Nephron progenitor cell (in vitro differentiated cells): ENCODE measurements at regions not wholly inside any gene's neighbourhood (a gene's known extent, or its start where the extent isn't known, plus 50 kb on each side); places are given as distances from the start of the nearest gene placed in this dataset.
"Not testable (repeated sequence)": the region's sequence is repeated elsewhere in the genome, so short reads cannot be mapped to it uniquely, and the experiment has no call there.

Source experiments
- DNase-seq: peaks from one replicate; pipeline ENCODE4 v3.0.0; 2021
- H3K27ac Mint-ChIP-seq: 2 replicates; pipeline ENCODE4 v1.8.0; 2021; ENCODE audit warnings: mild to moderate bottlenecking, moderate library complexity, mixed read lengths
- H3K27me3 Mint-ChIP-seq: 2 replicates; pipeline ENCODE4 v1.8.0; 2021; ENCODE audit warnings: mild to moderate bottlenecking, low read depth, mixed read lengths; ENCODE audit not compliant: poor library complexity
- H3K36me3 Mint-ChIP-seq: 2 replicates; pipeline ENCODE4 v1.8.0; 2021; ENCODE audit warnings: low read depth, mixed read lengths
- H3K4me1 Mint-ChIP-seq: 2 replicates; pipeline ENCODE4 v1.8.0; 2021; ENCODE audit warnings: mixed read lengths
- H3K4me3 Mint-ChIP-seq: 2 replicates; pipeline ENCODE4 v1.8.0; 2021; ENCODE audit warnings: mild to moderate bottlenecking, moderate library complexity, mixed read lengths
- H3K9me3 Mint-ChIP-seq: 2 replicates; pipeline ENCODE4 v1.8.0; 2021; ENCODE audit warnings: mild to moderate bottlenecking, moderate library complexity, mixed read lengths
- CTCF ChIP-seq: fragments of 200-600 bp; sonication (generic); IDR thresholded peaks from 2 replicates; pipeline ENCODE4 v1.5.0; 2021; ENCODE audit warnings: antibody characterized with exemption

DNA sequence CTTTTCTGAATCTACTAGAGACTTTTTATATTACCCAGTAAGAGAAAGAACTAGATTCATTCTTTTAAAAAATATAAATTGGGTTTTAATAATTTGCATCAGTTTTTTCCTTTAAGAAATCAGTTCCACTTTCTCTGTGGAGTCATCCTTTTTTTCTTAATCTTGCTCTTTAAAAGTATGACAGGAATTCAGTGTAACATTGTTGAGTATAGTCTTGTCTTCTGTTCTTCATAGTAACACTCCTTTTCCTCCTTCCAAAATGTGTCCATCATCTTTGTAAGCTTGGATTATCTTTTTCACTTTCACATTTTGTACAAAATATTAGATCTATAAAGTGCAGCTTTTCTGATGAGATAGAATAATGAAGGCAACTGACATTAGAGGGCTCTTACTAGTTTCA, 135.4 kb downstream of the HAUS1 start:
- H3K4me3 Mint-ChIP-seq = no peak overlapping the region
- no peak for TF ChIP-seq CTCF
- no peaks in the 10 kb centered on the region for H3K27me3 Mint-ChIP-seq
- H3K36me3 Mint-ChIP-seq = peaks cover 16% of the 10 kb centered on the region
- DNase-seq = no peak
- no peaks in the 10 kb centered on the region for H3K9me3 Mint-ChIP-seq
- H3K27ac Mint-ChIP-seq = no peak overlapping the region
- H3K4me1 Mint-ChIP-seq = no peaks in the 10 kb centered on the region

DNA sequence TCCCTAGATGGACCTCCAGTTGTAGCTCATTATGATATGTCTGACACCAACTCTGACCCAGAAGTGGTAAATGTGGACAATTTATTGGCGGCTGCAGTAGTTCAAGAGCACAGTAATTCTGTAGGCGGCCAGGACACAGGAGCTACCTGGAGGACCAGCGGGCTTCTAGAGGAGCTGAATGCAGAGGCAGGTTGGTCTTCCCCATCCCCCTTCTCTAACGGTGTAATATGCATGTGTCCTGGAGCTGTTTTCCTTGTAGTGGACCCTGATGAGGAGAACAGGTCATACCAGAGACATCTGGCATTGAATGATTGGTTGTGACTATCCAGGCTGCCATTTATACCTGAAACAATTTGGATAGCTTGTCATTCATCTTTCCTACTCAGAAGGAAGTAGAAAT, 135.8 kb downstream of the HAUS1 start:
- H3K36me3 Mint-ChIP-seq = peaks cover 16% of the 10 kb centered on the region
- no peak for DNase-seq
- H3K4me1 Mint-ChIP-seq = no peaks in the 10 kb centered on the region
- H3K27me3 Mint-ChIP-seq = no peaks in the 10 kb centered on the region
- no peak overlapping the region for H3K4me3 Mint-ChIP-seq
- peak overlapping the region; percentile 15 for H3K27ac Mint-ChIP-seq
- no peak for TF ChIP-seq CTCF
- no peaks in the 10 kb centered on the region for H3K9me3 Mint-ChIP-seq

DNA sequence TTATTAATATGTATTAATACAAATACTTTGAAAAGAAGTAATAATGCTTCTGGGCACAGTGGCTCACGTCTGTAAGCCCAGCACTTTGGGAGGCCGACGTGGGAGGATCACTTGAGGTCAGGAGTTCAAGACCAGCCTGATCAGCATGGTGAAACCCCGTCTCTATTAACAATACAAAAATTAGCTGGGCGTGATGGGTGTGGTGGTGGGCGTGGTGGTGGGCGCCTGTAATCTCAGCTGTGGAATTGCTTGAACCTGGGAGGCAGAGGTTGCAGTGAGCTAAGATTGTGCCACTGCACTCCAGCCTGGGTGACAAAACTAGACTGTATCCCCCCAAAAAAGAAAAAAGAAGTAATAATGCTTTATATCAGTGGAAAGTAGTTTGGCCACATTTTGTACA, 137.2 kb downstream of the HAUS1 start:
- DNase-seq, H3K4me3 Mint-ChIP-seq, H3K9me3 Mint-ChIP-seq, H3K4me1 Mint-ChIP-seq, H3K27ac Mint-ChIP-seq, H3K27me3 Mint-ChIP-seq: not testable (repeated sequence)
- peaks cover 14% of the 10 kb centered on the region for H3K36me3 Mint-ChIP-seq

DNA sequence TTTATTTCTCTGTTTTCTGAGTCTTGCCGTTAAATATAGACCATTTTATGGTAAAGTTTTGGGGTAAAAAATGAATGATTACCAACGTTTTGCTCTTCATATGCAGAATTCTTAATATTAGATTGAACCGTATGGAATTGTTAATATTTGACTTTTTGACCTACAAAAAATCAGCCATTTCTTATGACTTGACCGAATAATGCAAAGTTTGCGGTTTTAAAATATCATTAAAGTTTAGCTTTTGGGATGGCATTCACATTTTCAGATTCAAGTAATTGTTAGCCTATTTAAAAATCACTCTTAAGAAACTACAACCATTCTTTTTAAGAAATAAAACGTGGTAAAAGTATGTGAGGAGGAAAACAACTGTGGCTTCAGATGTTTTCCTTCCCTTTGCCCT, 138.0 kb downstream of the HAUS1 start:
- no peak overlapping the region for H3K4me3 Mint-ChIP-seq
- no peak overlapping the region for H3K27ac Mint-ChIP-seq
- H3K9me3 Mint-ChIP-seq = no peaks in the 10 kb centered on the region
- TF ChIP-seq CTCF = no peak
- no peak for DNase-seq
- no peaks in the 10 kb centered on the region for H3K27me3 Mint-ChIP-seq
- no peaks in the 10 kb centered on the region for H3K4me1 Mint-ChIP-seq
- H3K36me3 Mint-ChIP-seq = peaks cover 8% of the 10 kb centered on the region

- H3K4me3 Mint-ChIP-seq = no peak overlapping the region
- H3K27me3 Mint-ChIP-seq = no peaks in the 10 kb centered on the region
- DNase-seq = no peak
- no peaks in the 10 kb centered on the region for H3K4me1 Mint-ChIP-seq
- no peak overlapping the region for H3K27ac Mint-ChIP-seq
- H3K9me3 Mint-ChIP-seq = no peaks in the 10 kb centered on the region
- TF ChIP-seq CTCF = no peak
- H3K36me3 Mint-ChIP-seq = peaks cover 3% of the 10 kb centered on the region
Measured at GRCh38 chr18:46243095-46243494, 138.9 kb downstream of the HAUS1 start.

GRCh38 chr18:46243673-46244072, 139.5 kb downstream of the HAUS1 start:
- Mint-ChIP-seq H3K9me3 (no peaks in the 10 kb centered on the region), H3K27me3 (no peaks in the 10 kb centered on the region), H3K4me1 (no peaks in the 10 kb centered on the region), H3K4me3 (no peak overlapping the region), H3K27ac (no peak overlapping the region), H3K36me3 (peaks cover 6% of the 10 kb centered on the region)
- no peak for DNase-seq
- TF ChIP-seq CTCF = no peak
